K562 (cell line): ENCODE measurements at regions not wholly inside any gene's neighbourhood (a gene's known extent, or its start where the extent isn't known, plus 50 kb on each side); places are given as distances from the start of the nearest gene placed in this dataset.

Experiments
- AFF1 ChIP-seq, 2 experiments: fragments of 450-650 bp; IDR thresholded peaks; 2 replicates each; pipeline ENCODE4 v1.6.1; 2018; ENCODE audit warnings: mild to moderate bottlenecking in 2 of 2, low read depth in 1 of 2; ENCODE audit not compliant: partially characterized antibody in 2 of 2
- BRD4 ChIP-seq: fragments of 200-600 bp; sonication (generic); IDR thresholded peaks from 2 replicates; pipeline ENCODE4 v1.6.1; 2017; ENCODE audit warnings: inconsistent platforms
- BRF2 ChIP-seq: IDR thresholded peaks from 3 replicates; pipeline ENCODE4 v1.6.1; 2011; ENCODE audit warnings: borderline replicate concordance, mild to moderate bottlenecking; ENCODE audit not compliant: insufficient read length, insufficient read depth
- CEBPG ChIP-seq, 3 experiments: fragments of 200-800 bp in 1 of 3; sonication (Bioruptor generic) in 1 of 3; sonication (generic) in 1 of 3; formaldehyde crosslinking in 1 of 3; IDR thresholded peaks in 2 of 3; conservative IDR thresholded peaks in 1 of 3; 2 replicates each; pipeline versions ENCODE4 v1.6.1 to v1.8.0; 2016 to 2022; ENCODE audit warnings: missing compliant biosample characterization in 2 of 3, missing genetic modification characterization in 2 of 3, mild to moderate bottlenecking in 1 of 3, missing genetic modification reagents in 1 of 3
- GTF3C2 ChIP-seq: IDR thresholded peaks from 3 replicates; pipeline ENCODE4 v1.6.1; 2011; ENCODE audit warnings: borderline replicate concordance, mild to moderate bottlenecking, moderate library complexity; ENCODE audit not compliant: insufficient read length; ENCODE audit errors: extremely low read depth
- KHSRP ChIP-seq: fragments of 450-650 bp; IDR thresholded peaks from 2 replicates; pipeline ENCODE4 v1.6.1; 2017
- KLF10 ChIP-seq: fragments of 250-450 bp; sonication (Bioruptor Pico); IDR thresholded peaks from 2 replicates; pipeline ENCODE4 v1.6.1; 2021; ENCODE audit warnings: matching md5 sums
- SRSF3 ChIP-seq: fragments of 200-400 bp; formaldehyde crosslinking; IDR thresholded peaks from 2 replicates; pipeline ENCODE4 v1.6.1; 2016; ENCODE audit warnings: mild to moderate bottlenecking, low read length, moderate library complexity; ENCODE audit not compliant: insufficient read depth

GRCh38 chr5:165127941-165128340 is 1622.5 kb downstream of the MAT2B start (continued):
- TF ChIP-seq AFF1 (IDR thresholded peaks at IDR 0.05; ENCODE audit: low read depth in 1 of 2, partially characterized antibody in 2 of 2) (no peak), CEBPG (CRISPR knock-in tag; IDR thresholded peaks at IDR 0.05) (no peak), CEBPG (tag; conservative IDR thresholded peaks at IDR 0.05 in 1 of 2, IDR thresholded peaks at IDR 0.05 in 1 of 2) (no peak), BRD4 (no peak), GTF3C2 (no peak), SRSF3 (no peak), KHSRP (no peak), KLF10 (CRISPR knock-in tag) (no peak), BRF2 (no peak)
